Liver (tissue), 8 donors: ENCODE measurements at regions not wholly inside any gene's neighbourhood (a gene's known extent, or its start where the extent isn't known, plus 50 kb on each side); places are given as distances from the start of the nearest gene placed in this dataset.

Experiments
- DNase-seq: peaks from one replicate; pipeline ENCODE4 v3.0.0-alpha.2; 2017; ENCODE audit warnings: low spot score
- H3K27ac ChIP-seq, 2 donors: one replicate each; pipeline ENCODE4 v1.7.0; 2013; ENCODE audit warnings: inconsistent platforms in 2 of 2, low read length in 2 of 2, control low read depth in 1 of 2, low read depth in 1 of 2, mild to moderate bottlenecking in 1 of 2
- H3K27me3 ChIP-seq, 4 donors: one replicate each; pipeline versions ENCODE4 v1.6.1 to v1.7.0; 2013; ENCODE audit warnings: low read length in 3 of 4, inconsistent platforms in 1 of 4, mild to moderate bottlenecking in 1 of 4, moderate library complexity in 1 of 4; ENCODE audit not compliant: control insufficient read depth in 4 of 4, insufficient read depth in 4 of 4
- H3K36me3 ChIP-seq, 4 donors: one replicate each; pipeline versions ENCODE4 v1.6.1 to v1.7.0; 2013; ENCODE audit warnings: low read length in 3 of 4, mild to moderate bottlenecking in 3 of 4, low read depth in 1 of 4, moderate library complexity in 1 of 4; ENCODE audit not compliant: control insufficient read depth in 4 of 4, insufficient read depth in 3 of 4
- H3K4me1 ChIP-seq, 4 donors: one replicate each; pipeline versions ENCODE4 v1.6.1 to v1.7.0; 2013; ENCODE audit warnings: low read length in 3 of 4, mild to moderate bottlenecking in 3 of 4, moderate library complexity in 1 of 4; ENCODE audit not compliant: control insufficient read depth in 4 of 4, insufficient read depth in 4 of 4
- H3K4me3 ChIP-seq, 3 donors: one replicate each; pipeline versions ENCODE4 v1.6.1 to v1.7.0; 2013; ENCODE audit warnings: low read length in 3 of 3, control low read depth in 1 of 3, low read depth in 1 of 3, mild to moderate bottlenecking in 1 of 3
- H3K9ac ChIP-seq, 2 donors: one replicate each; pipeline ENCODE4 v1.7.0; 2013; ENCODE audit warnings: low read length in 2 of 2, mild to moderate bottlenecking in 2 of 2, moderate library complexity in 2 of 2, control low read depth in 1 of 2, low read depth in 1 of 2
- H3K9me3 ChIP-seq, 4 donors: one replicate each; pipeline versions ENCODE4 v1.6.1 to v1.7.0; 2013; ENCODE audit warnings: low read length in 3 of 4; ENCODE audit not compliant: control insufficient read depth in 4 of 4
- EGR1 ChIP-seq, 2 donors: IDR thresholded peaks; 2 replicates each; pipeline ENCODE4 v1.6.1; 2016 to 2018; ENCODE audit warnings: antibody characterized with exemption in 2 of 2, low read depth in 2 of 2
- FOXA1 ChIP-seq: IDR thresholded peaks from 2 replicates; pipeline ENCODE4 v1.6.1; 2016; ENCODE audit warnings: antibody characterized with exemption
- GABPA ChIP-seq, 2 donors: IDR thresholded peaks in 1 of 2; conservative IDR thresholded peaks in 1 of 2; 2 replicates each; pipeline ENCODE4 v1.6.1; 2016; ENCODE audit warnings: antibody characterized with exemption in 2 of 2, mild to moderate bottlenecking in 1 of 2, moderate library complexity in 1 of 2
- HNF4A ChIP-seq, 2 donors: conservative IDR thresholded peaks; 2 replicates each; pipeline ENCODE4 v1.6.1; 2016; ENCODE audit warnings: antibody characterized with exemption in 2 of 2, mild to moderate bottlenecking in 2 of 2
- HNF4G ChIP-seq: IDR thresholded peaks from 2 replicates; pipeline ENCODE4 v1.6.1; 2016; ENCODE audit warnings: antibody characterized with exemption
- JUND ChIP-seq, 2 donors: IDR thresholded peaks; 2 replicates each; pipeline ENCODE4 v1.6.1; 2016; ENCODE audit warnings: antibody characterized with exemption in 2 of 2
- NR2F2 ChIP-seq: IDR thresholded peaks from 2 replicates; pipeline ENCODE4 v1.6.1; 2016; ENCODE audit warnings: antibody characterized with exemption
- RAD21 ChIP-seq, 2 donors: IDR thresholded peaks; 2 replicates each; pipeline ENCODE4 v1.6.1; 2016; ENCODE audit warnings: antibody characterized with exemption in 2 of 2, mild to moderate bottlenecking in 2 of 2
- RXRA ChIP-seq, 2 donors: IDR thresholded peaks; 2 replicates each; pipeline ENCODE4 v1.6.1; 2017 to 2018; ENCODE audit warnings: antibody characterized with exemption in 2 of 2, mild to moderate bottlenecking in 1 of 2
- SP1 ChIP-seq: IDR thresholded peaks from 2 replicates; pipeline ENCODE4 v1.6.1; 2018; ENCODE audit warnings: antibody characterized with exemption, mild to moderate bottlenecking
- TAF1 ChIP-seq: conservative IDR thresholded peaks from 2 replicates; pipeline ENCODE4 v1.6.1; 2016; ENCODE audit warnings: antibody characterized with exemption, mild to moderate bottlenecking
- YY1 ChIP-seq: IDR thresholded peaks from 2 replicates; pipeline ENCODE4 v1.6.1; 2016; ENCODE audit warnings: antibody characterized with exemption, mild to moderate bottlenecking
- whole genome bisulfite sequencing: extraction: QIAGEN DNeasy Blood & Tissue Kit; methylation state at CpG from one replicate; pipeline ENCODE4 v1.1.7; 2013; 5-methylcytosine and 5-hydroxymethylcytosine counted together
- TF ChIP-seq, protein P1 (sequence below): fragments of 150-350 bp; IDR thresholded peaks from 2 replicates; pipeline ENCODE4 v1.5.1; 2017; ENCODE audit warnings: improper control_type of control experiment, low read depth, low read length; ENCODE audit not compliant: missing input control
- TF ChIP-seq, protein P2 (sequence below): IDR thresholded peaks from 2 replicates; pipeline ENCODE4 v1.6.1; 2016; ENCODE audit warnings: antibody characterized with exemption, mild to moderate bottlenecking
- TF ChIP-seq, protein P3 (sequence below): IDR thresholded peaks from 2 replicates; pipeline ENCODE4 v1.6.1; 2016; ENCODE audit warnings: antibody characterized with exemption
- donor health status: healthy.
- donor health status: healthy.
- donor health status: healthy.
- donor health status: healthy.
- donor health status: healthy.

DNA sequence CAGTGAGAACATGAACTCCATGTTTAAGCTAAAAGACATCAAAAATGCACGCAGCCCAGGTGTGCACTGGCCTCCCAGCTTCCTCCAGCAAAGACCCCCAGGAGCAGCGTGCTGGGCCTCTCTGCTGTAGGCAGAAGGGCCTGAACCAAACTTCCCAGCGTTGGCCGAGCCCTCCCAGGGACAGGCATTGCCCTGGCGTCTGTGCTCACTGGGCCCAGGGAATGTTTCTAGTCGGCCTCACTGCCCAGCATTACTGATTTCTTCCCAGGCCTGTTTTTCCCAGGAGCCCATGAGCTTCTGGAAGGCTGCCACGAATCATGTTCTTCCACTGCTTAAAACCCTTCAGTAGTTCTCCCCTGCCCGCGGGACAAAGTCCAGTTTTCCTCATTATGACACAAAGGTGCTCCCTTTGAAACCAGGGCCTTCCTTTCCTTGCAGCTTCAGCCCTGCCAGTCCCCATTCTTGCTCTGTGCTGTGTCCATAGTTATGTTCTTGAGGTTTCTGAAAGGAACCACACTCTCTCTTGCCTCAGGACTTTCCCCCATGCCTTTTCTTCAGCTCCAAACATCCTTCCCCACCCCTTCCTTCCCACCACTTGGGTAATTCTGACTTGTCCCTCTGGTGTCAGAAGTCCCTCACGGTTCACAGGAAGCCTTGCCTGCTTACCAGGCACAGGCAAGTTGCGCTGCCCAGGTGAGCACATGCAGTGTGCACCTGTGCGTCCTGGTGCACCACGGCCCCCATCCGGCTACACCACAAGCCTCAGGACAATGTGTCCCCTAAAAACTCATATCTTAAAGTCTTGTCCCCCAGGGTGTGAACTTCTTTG lies 93.4 kb upstream of the ENPP6 start:
- Histone ChIP-seq H3K27me3 (no peaks in the 10 kb centered on the region), H3K36me3 (no peaks in the 10 kb centered on the region), H3K9ac (no peak overlapping the region), H3K27ac (no peak overlapping the region), H3K4me1 (peaks cover 0 to 9% (median 1%) of the 10 kb centered on the region in 4 donors), H3K9me3 (no peaks in the 10 kb centered on the region), H3K4me3 (no peak overlapping the region)
- 82% methylated on average over 14 of the region's 14 CpGs for WGBS
- DNase-seq = no peak
- TF ChIP-seq SP1 = peak; percentile 71
- no peak for TF ChIP-seq GABPA (IDR thresholded peaks at IDR 0.05 in 1 of 2, conservative IDR thresholded peaks at IDR 0.05 in 1 of 2)
- TF ChIP-seq FOXA1 = no peak
- peak; percentile 76 to 86 for TF ChIP-seq HNF4A (conservative IDR thresholded peaks at IDR 0.05)
- TF ChIP-seq TAF1 = no peak
- TF ChIP-seq HNF4G = peak; percentile 66
- TF ChIP-seq YY1 = no peak

DNA sequence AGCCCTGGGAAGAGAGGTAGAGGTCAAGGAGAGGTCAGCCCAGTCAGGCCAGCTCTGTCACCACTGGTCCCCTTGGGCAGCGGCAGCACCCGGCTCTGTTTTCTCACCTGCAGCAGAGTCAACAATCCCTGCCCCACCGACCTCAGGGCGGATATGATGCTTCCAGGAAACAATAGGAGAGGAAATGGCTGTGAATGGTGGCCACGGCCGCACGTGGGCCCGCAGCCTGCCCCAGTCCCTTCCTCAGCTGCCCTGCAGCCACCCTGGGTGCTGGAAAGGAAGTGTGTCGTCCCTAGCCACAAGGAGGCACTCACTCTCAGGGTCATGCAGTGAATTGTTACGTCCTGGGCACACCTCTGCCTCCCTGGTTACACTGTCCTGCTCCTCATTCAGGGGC lies 92.5 kb upstream of the ENPP6 start:
- Histone ChIP-seq H3K27me3 (no peaks in the 10 kb centered on the region), H3K36me3 (no peaks in the 10 kb centered on the region), H3K9ac (no peak overlapping the region), H3K27ac (no peak overlapping the region), H3K4me1 (peaks cover 0 to 9% (median 1%) of the 10 kb centered on the region in 4 donors), H3K9me3 (no peaks in the 10 kb centered on the region), H3K4me3 (no peak overlapping the region)
- WGBS = 68% methylated on average over 10 of the region's 10 CpGs
- no peak for TF ChIP-seq NR2F2
- peak; percentile 53 to 78 for TF ChIP-seq RAD21 (IDR thresholded peaks at IDR 0.05)
- TF ChIP-seq, protein P1, sequence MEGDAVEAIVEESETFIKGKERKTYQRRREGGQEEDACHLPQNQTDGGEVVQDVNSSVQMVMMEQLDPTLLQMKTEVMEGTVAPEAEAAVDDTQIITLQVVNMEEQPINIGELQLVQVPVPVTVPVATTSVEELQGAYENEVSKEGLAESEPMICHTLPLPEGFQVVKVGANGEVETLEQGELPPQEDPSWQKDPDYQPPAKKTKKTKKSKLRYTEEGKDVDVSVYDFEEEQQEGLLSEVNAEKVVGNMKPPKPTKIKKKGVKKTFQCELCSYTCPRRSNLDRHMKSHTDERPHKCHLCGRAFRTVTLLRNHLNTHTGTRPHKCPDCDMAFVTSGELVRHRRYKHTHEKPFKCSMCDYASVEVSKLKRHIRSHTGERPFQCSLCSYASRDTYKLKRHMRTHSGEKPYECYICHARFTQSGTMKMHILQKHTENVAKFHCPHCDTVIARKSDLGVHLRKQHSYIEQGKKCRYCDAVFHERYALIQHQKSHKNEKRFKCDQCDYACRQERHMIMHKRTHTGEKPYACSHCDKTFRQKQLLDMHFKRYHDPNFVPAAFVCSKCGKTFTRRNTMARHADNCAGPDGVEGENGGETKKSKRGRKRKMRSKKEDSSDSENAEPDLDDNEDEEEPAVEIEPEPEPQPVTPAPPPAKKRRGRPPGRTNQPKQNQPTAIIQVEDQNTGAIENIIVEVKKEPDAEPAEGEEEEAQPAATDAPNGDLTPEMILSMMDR = peak; percentile 34
- no peak for DNase-seq

DNA sequence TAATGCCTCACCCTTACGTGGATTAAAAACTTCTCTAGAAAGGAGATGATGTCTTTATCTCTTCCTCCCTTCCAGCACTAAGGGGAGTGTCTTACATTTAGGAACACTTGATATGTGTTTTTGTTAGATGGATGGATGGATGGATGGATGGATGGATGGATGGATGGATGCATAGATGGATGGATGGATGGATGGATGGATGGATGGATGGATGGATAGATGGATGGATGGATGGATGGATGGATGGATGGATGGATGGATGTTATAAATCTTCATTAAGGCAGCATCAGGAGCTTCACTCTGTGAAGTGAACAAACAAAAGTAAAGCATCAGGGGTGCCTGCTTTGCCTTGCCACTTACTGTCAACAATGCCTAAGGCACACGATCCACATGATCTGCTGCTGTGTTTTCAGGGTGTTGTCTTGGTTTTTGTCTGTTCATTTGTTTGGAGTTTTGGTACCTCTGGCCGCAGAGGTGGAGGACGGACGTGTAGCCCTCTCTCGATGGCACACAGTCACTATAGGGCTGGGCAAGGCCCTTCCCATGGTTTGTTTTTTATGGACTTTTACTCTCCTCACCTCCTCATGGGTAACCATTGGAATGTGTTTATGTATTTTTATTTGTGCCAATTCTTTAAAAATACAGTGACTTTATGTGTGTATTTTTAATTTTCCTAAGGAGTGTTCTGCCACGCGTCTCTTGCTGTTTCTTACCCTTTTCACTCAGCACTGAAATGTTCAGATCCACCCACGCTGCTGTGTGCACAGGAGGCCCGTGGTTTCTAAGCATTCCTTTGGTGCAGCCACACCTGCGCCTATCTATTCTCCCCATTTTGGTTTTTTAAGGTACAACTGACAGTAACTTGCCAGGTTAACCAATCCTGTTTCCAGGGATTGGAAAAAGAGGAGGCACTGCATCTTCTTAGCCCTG lies 91.8 kb upstream of the ENPP6 start:
- no peak for DNase-seq
- 97% methylated on average over 11 of the region's 11 CpGs for WGBS
- Histone ChIP-seq H3K9ac (no peak overlapping the region), H3K36me3 (no peaks in the 10 kb centered on the region), H3K27me3 (no peaks in the 10 kb centered on the region), H3K4me1 (peaks cover 0 to 9% (median 1%) of the 10 kb centered on the region in 4 donors), H3K9me3 (peaks cover 0 to 5% (median 1%) of the 10 kb centered on the region in 4 donors), H3K27ac (no peak overlapping the region), H3K4me3 (no peak overlapping the region)
- TF ChIP-seq, protein P2, sequence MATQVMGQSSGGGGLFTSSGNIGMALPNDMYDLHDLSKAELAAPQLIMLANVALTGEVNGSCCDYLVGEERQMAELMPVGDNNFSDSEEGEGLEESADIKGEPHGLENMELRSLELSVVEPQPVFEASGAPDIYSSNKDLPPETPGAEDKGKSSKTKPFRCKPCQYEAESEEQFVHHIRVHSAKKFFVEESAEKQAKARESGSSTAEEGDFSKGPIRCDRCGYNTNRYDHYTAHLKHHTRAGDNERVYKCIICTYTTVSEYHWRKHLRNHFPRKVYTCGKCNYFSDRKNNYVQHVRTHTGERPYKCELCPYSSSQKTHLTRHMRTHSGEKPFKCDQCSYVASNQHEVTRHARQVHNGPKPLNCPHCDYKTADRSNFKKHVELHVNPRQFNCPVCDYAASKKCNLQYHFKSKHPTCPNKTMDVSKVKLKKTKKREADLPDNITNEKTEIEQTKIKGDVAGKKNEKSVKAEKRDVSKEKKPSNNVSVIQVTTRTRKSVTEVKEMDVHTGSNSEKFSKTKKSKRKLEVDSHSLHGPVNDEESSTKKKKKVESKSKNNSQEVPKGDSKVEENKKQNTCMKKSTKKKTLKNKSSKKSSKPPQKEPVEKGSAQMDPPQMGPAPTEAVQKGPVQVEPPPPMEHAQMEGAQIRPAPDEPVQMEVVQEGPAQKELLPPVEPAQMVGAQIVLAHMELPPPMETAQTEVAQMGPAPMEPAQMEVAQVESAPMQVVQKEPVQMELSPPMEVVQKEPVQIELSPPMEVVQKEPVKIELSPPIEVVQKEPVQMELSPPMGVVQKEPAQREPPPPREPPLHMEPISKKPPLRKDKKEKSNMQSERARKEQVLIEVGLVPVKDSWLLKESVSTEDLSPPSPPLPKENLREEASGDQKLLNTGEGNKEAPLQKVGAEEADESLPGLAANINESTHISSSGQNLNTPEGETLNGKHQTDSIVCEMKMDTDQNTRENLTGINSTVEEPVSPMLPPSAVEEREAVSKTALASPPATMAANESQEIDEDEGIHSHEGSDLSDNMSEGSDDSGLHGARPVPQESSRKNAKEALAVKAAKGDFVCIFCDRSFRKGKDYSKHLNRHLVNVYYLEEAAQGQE = no peak
- TF ChIP-seq HNF4G = no peak
- TF ChIP-seq JUND (IDR thresholded peaks at IDR 0.05) = no peak
- TF ChIP-seq HNF4A (conservative IDR thresholded peaks at IDR 0.05) = no peak
- TF ChIP-seq SP1 = no peak
- no peak for TF ChIP-seq GABPA (IDR thresholded peaks at IDR 0.05 in 1 of 2, conservative IDR thresholded peaks at IDR 0.05 in 1 of 2)
- no peak for TF ChIP-seq RXRA (IDR thresholded peaks at IDR 0.05)
- TF ChIP-seq, protein P3, sequence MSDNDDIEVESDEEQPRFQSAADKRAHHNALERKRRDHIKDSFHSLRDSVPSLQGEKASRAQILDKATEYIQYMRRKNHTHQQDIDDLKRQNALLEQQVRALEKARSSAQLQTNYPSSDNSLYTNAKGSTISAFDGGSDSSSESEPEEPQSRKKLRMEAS = no peak
- no peak for TF ChIP-seq RAD21 (IDR thresholded peaks at IDR 0.05)
- TF ChIP-seq TAF1 = no peak
- no peak for TF ChIP-seq EGR1 (IDR thresholded peaks at IDR 0.05; ENCODE audit: low read depth in 2 of 2)
- TF ChIP-seq YY1 = no peak
